Glutamatergic neuron (in vitro differentiated cells): ENCODE measurements at regions not wholly inside any gene's neighbourhood (a gene's known extent, or its start where the extent isn't known, plus 50 kb on each side); places are given as distances from the start of the nearest gene placed in this dataset.

Experiments used
- DNase-seq: peaks from one replicate; pipeline ENCODE4 v3.0.0; 2022
- H3K27ac Mint-ChIP-seq: one replicate; pipeline ENCODE4 v1.8.0; 2020; ENCODE audit warnings: mild to moderate bottlenecking, mixed read lengths, inconsistent platforms; ENCODE audit not compliant: unreplicated experiment
- H3K27me3 Mint-ChIP-seq: one replicate; pipeline ENCODE4 v1.8.0; 2020; ENCODE audit warnings: mild to moderate bottlenecking, moderate library complexity, mixed read lengths, inconsistent platforms; ENCODE audit not compliant: unreplicated experiment
- H3K36me3 Mint-ChIP-seq: one replicate; pipeline ENCODE4 v1.8.0; 2020; ENCODE audit warnings: mild to moderate bottlenecking, mixed read lengths, inconsistent platforms; ENCODE audit not compliant: unreplicated experiment
- H3K4me1 Mint-ChIP-seq: one replicate; pipeline ENCODE4 v1.8.0; 2020; ENCODE audit warnings: mild to moderate bottlenecking, low read depth, mixed read lengths, inconsistent platforms; ENCODE audit not compliant: unreplicated experiment
- H3K4me3 Mint-ChIP-seq: one replicate; pipeline ENCODE4 v1.8.0; 2020; ENCODE audit warnings: mild to moderate bottlenecking, mixed read lengths, inconsistent platforms; ENCODE audit not compliant: unreplicated experiment
- H3K9me3 Mint-ChIP-seq: one replicate; pipeline ENCODE4 v1.8.0; 2020; ENCODE audit warnings: mild to moderate bottlenecking, moderate library complexity, mixed read lengths, inconsistent platforms; ENCODE audit not compliant: unreplicated experiment
- CTCF ChIP-seq: fragments of 200-600 bp; sonication (generic); IDR thresholded peaks from one replicate; pipeline ENCODE4 v1.5.0; 2021; ENCODE audit not compliant: partially characterized antibody, unreplicated experiment

GRCh38 chr5:174425271-174425963, 299.0 kb upstream of the MSX2 start:
- H3K36me3 Mint-ChIP-seq: no peaks in the 10 kb centered on the region
- H3K4me3 Mint-ChIP-seq: no peak overlapping the region
- TF ChIP-seq CTCF: no peak

GRCh38 chr5:174425964-174426290, 298.5 kb upstream of the MSX2 start:
- peaks cover 13% of the 10 kb centered on the region for H3K4me1 Mint-ChIP-seq
- no peak overlapping the region for H3K27ac Mint-ChIP-seq
- peak; percentile 38 for DNase-seq
- no peaks in the 10 kb centered on the region for H3K9me3 Mint-ChIP-seq
- H3K36me3 Mint-ChIP-seq: no peaks in the 10 kb centered on the region
- H3K4me3 Mint-ChIP-seq: no peak overlapping the region
- no peak for TF ChIP-seq CTCF
- H3K27me3 Mint-ChIP-seq: peaks cover 4% of the 10 kb centered on the region

More at GRCh38 chr5:174425271-174425963, 299.0 kb upstream of the MSX2 start:
- H3K27me3 Mint-ChIP-seq: peaks cover 4% of the 10 kb centered on the region
- no peak for DNase-seq
- peaks cover 13% of the 10 kb centered on the region for H3K4me1 Mint-ChIP-seq
- no peak overlapping the region for H3K27ac Mint-ChIP-seq
- H3K9me3 Mint-ChIP-seq: no peaks in the 10 kb centered on the region

GRCh38 chr5:174426388-174426787, 298.0 kb upstream of the MSX2 start:
- DNase-seq: no peak
- Mint-ChIP-seq H3K4me3 (no peak overlapping the region), H3K27me3 (peaks cover 4% of the 10 kb centered on the region)

GRCh38 chr5:174426851-174427250, 297.5 kb upstream of the MSX2 start:
- Mint-ChIP-seq H3K27me3 (peaks cover 4% of the 10 kb centered on the region), H3K27ac (no peak overlapping the region), H3K4me3 (no peak overlapping the region), H3K9me3 (no peaks in the 10 kb centered on the region), H3K4me1 (peaks cover 13% of the 10 kb centered on the region), H3K36me3 (no peaks in the 10 kb centered on the region)
- no peak for TF ChIP-seq CTCF
- DNase-seq: no peak

More at GRCh38 chr5:174426388-174426787, 298.0 kb upstream of the MSX2 start:
- no peak for TF ChIP-seq CTCF
- Mint-ChIP-seq H3K9me3 (no peaks in the 10 kb centered on the region), H3K27ac (no peak overlapping the region), H3K4me1 (peaks cover 13% of the 10 kb centered on the region), H3K36me3 (no peaks in the 10 kb centered on the region)

GRCh38 chr5:174427304-174427703, 297.1 kb upstream of the MSX2 start:
- H3K9me3 Mint-ChIP-seq: no peaks in the 10 kb centered on the region
- no peak for DNase-seq
- H3K4me1 Mint-ChIP-seq: peaks cover 13% of the 10 kb centered on the region
- H3K27me3 Mint-ChIP-seq: peaks cover 4% of the 10 kb centered on the region
- no peak overlapping the region for H3K27ac Mint-ChIP-seq
- H3K4me3 Mint-ChIP-seq: no peak overlapping the region
- H3K36me3 Mint-ChIP-seq: no peaks in the 10 kb centered on the region
- TF ChIP-seq CTCF: no peak
